BE2C (cell line): ENCODE measurements at regions not wholly inside any gene's neighbourhood (a gene's known extent, or its start where the extent isn't known, plus 50 kb on each side); places are given as distances from the start of the nearest gene placed in this dataset.
"Not testable (repeated sequence)": the region's sequence is repeated elsewhere in the genome, so short reads cannot be mapped to it uniquely, and the experiment has no call there.

Experiments used
- DNase-seq: peaks from one replicate; pipeline ENCODE4 v3.0.0-alpha.2; 2020
- H3K27me3 ChIP-seq: fragments of 250-450 bp; sonication (Bioruptor Pico); 2 replicates; pipeline ENCODE4 v1.5.1; 2020; ENCODE audit warnings: mild to moderate bottlenecking
- H3K36me3 ChIP-seq: fragments of 250-450 bp; sonication (Bioruptor Pico); 2 replicates; pipeline ENCODE4 v1.5.1; 2020; ENCODE audit warnings: mild to moderate bottlenecking
- H3K4me1 ChIP-seq: fragments of 250-450 bp; sonication (Bioruptor Pico); 2 replicates; pipeline ENCODE4 v1.5.1; 2020
- H3K4me3 ChIP-seq: 2 replicates; pipeline ENCODE4 v1.5.1; 2011; ENCODE audit warnings: low read depth, low read length
- H3K9me3 ChIP-seq: fragments of 250-450 bp; sonication (Bioruptor Pico); 2 replicates; pipeline ENCODE4 v1.5.1; 2020
- TF ChIP-seq, protein P1 (sequence below): IDR thresholded peaks from 2 replicates; pipeline ENCODE4 v1.5.1; 2012; ENCODE audit warnings: mild to moderate bottlenecking, low read depth, low read length

DNA sequence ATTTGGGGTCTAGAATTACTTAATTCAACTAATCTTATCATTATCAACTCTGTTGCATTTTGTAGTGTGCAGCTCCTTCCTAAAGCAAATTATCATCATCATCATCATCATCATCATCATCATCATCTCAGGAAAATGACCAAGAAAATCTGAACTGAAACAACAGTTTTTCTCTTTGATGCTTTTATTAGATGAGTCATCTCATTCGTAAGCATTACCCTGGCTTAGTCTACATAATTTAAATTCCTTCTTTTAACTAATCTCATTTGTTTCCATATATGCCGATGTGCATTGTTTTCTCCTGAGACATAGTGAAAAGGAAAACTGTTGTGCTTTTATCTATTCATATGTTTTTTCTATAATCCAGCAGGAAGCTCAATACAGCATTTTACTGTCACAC is 173.0 kb upstream of the PDE4D start:
- no peaks in the 10 kb centered on the region for H3K9me3 ChIP-seq
- H3K4me3 ChIP-seq: no peak overlapping the region
- H3K27me3 ChIP-seq: no peaks in the 10 kb centered on the region
- TF ChIP-seq, protein P1, sequence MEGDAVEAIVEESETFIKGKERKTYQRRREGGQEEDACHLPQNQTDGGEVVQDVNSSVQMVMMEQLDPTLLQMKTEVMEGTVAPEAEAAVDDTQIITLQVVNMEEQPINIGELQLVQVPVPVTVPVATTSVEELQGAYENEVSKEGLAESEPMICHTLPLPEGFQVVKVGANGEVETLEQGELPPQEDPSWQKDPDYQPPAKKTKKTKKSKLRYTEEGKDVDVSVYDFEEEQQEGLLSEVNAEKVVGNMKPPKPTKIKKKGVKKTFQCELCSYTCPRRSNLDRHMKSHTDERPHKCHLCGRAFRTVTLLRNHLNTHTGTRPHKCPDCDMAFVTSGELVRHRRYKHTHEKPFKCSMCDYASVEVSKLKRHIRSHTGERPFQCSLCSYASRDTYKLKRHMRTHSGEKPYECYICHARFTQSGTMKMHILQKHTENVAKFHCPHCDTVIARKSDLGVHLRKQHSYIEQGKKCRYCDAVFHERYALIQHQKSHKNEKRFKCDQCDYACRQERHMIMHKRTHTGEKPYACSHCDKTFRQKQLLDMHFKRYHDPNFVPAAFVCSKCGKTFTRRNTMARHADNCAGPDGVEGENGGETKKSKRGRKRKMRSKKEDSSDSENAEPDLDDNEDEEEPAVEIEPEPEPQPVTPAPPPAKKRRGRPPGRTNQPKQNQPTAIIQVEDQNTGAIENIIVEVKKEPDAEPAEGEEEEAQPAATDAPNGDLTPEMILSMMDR: no peak
- no peaks in the 10 kb centered on the region for H3K36me3 ChIP-seq
- no peak for DNase-seq
- H3K4me1 ChIP-seq: no peaks in the 10 kb centered on the region

DNA sequence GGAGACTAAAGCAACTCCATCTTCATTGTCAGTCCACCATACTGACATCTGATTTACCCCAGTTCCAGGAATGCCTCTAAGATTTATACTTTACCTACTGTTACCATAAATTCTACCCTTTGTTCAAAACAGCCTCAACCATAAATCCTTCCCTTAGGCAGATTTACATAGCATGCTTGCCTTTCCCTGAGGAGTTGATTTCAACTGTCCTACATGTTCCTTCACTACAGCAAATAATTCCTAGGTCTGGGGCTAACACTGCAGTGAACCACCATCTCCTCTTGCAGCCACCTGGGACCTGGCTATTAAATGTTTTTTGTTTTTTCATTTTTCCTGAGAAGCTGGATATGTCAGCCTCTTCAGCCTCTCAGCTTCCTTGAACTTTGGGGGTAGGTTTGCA is 166.9 kb upstream of the PDE4D start:
- H3K36me3 ChIP-seq: no peaks in the 10 kb centered on the region
- DNase-seq: no peak
- H3K4me3 ChIP-seq: no peak overlapping the region
- H3K27me3 ChIP-seq: peaks cover 3% of the 10 kb centered on the region
- TF ChIP-seq, protein P1: no peak
- no peaks in the 10 kb centered on the region for H3K4me1 ChIP-seq
- H3K9me3 ChIP-seq: no peaks in the 10 kb centered on the region

DNA sequence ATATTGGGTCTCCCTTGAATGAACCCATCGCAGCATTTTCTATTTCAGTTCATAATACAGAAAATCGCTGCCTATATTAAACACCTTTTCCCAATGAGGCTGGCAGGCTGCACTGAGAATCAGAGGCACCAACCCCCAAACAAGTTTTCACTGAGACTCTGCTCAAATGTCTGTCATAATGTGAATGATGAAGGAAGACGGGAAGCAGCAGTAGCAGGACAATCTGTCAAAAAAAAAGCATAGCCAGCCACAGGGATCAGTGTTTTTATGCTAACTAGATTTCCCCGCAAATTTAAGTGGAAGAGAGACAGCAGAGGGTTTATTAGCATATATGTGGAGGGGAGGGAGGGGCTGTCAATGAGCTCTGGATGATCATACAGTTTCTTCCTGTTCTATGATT is 162.7 kb upstream of the PDE4D start:
- Histone ChIP-seq H3K4me3 (no peak overlapping the region), H3K4me1 (no peaks in the 10 kb centered on the region), H3K27me3 (peaks cover 3% of the 10 kb centered on the region), H3K9me3 (no peaks in the 10 kb centered on the region), H3K36me3 (no peaks in the 10 kb centered on the region)
- TF ChIP-seq, protein P1: no peak
- DNase-seq: no peak

DNA sequence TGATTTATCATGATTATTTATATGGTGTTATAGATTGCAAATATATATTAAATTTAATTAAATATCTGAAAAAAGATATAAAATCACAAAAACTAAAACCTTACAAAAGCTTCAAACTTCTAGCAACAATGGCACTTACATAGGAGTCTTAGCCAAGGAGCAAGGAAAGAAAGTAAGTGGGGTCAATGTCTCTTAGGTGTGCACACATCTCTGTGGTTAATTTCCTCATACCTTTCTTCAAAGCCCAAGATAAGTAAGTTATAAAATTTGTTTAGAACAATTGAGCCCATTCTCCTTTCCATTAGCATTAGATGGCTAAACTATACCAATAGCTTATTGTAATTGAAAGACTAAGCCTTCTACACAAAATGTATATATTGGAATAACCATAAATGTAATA is 161.6 kb upstream of the PDE4D start:
- Histone ChIP-seq H3K27me3 (peaks cover 3% of the 10 kb centered on the region), H3K36me3 (no peaks in the 10 kb centered on the region), H3K4me3 (no peak overlapping the region), H3K4me1 (no peaks in the 10 kb centered on the region), H3K9me3 (no peaks in the 10 kb centered on the region)
- TF ChIP-seq, protein P1: no peak
- DNase-seq: no peak

DNA sequence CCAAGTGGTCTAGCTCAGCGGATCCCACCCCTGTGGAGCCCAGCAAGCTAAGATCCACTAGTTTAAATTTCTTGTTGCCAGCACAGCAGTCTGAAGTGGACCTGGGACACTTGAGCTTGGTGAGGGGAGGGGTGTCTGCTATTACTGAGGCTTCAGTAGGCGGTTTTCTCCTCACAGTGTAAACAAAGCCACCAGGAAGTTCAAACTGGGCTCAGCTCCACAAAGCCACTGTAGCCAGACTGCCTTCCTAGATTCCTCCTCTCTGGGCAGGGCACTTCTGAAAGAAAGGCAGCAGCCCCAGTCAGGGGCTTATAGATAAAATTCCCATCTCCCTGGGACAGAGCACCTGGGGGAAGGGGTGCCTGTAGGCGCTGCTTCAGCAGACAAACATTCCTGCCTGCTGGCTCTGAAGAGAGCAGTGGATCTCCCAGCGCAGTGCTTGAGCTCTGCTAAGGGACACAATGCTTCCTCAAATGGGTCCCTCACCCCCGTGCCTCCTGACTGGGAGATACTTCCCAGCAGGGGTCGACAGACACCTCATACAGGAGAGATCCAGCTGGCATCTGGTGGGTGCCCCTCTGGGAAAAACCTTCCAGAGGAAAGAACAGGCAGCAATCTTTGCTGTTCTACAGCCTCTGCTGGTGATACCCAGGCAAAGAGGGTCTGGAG is 148.6 kb upstream of the PDE4D start:
- not testable (repeated sequence) for H3K4me3 ChIP-seq, H3K9me3 ChIP-seq, DNase-seq, H3K27me3 ChIP-seq, H3K4me1 ChIP-seq, H3K36me3 ChIP-seq

DNA sequence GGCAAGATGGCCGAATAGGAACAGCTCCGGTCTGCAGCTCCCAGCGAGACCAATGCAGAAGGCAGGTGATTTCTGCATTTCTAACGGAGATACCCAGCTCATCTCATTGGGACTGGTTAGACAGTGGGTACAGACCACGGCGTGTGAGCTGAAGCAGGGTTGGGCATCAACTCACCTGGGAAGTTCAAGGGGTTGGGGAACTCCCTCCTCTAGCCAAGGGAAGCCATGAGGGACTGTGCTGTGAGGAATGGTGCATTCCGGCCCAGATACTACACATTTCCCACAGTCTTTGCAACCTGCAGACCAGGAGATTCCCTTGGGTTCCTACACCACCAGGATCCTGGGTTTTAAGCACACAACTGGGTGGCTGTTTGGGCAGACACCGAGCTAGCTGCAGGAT is 148.0 kb upstream of the PDE4D start:
- H3K36me3 ChIP-seq, DNase-seq, H3K27me3 ChIP-seq, H3K4me1 ChIP-seq, H3K9me3 ChIP-seq, H3K4me3 ChIP-seq: not testable (repeated sequence)

DNA sequence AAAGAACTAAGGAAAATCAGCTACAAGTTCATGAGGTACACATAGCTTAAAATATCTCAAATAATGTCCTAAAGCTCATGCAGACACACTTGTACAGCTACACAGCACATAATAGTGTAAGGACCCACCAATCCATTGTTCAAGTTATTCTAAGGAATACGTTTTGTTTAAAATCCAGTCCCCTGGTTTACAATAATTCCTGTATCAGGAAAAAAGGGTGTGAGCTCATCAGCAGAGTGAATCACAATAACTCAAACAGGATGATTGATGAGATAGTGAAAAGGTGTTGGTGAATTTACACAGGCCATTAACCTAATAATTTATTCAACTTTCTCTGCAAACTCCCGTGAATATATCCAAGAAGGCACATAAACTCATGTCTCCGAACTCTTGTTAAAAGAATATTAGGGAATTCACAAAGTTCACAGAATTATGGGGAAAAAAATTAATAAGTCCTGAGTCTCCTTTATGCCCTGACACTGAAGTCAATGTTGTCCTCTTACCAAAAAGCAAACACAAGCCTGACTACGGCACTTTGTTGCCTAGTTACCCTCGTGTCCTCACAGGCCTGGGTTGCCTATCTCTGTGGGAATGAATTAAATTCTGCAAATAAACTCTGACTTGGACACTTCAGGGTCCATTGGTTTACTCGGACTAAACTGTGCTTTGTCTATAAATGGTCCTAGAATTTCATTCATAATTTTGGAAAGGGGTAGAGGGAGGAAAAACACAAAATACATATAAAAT is 142.8 kb upstream of the PDE4D start:
- TF ChIP-seq, protein P1: no peak
- Histone ChIP-seq H3K4me3 (no peak overlapping the region), H3K4me1 (no peaks in the 10 kb centered on the region), H3K27me3 (peaks cover 8% of the 10 kb centered on the region), H3K36me3 (no peaks in the 10 kb centered on the region), H3K9me3 (no peaks in the 10 kb centered on the region)
- no peak for DNase-seq
